ENCODE measurements at regions not wholly inside any gene's neighbourhood (a gene's known extent, or its start where the extent isn't known, plus 50 kb on each side); places are given as distances from the start of the nearest gene placed in this dataset.

DNA sequence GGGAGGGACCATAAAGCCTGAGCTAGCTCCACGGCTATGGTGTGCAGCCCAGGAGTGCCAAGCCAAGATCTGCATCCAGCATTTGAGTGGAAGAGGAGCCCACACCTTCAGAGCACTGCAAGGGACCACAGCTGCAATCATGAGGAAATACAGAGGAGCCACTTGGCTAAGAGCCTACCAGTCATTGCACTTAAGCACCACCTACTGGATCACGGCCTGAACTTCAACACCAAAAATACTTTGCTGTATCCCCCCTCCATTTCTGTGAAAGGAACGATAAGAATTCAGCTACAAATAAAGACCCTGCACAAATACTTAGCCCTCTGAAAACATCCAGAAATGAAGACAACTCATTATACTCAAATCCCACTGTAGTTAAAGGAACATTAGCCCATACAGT is 545.3 kb downstream of the TSN start:
- Mint-ChIP-seq H3K4me1 (no peaks in the 10 kb centered on the region), H3K27me3 (ENCODE audit: low read depth in 3 of 3) (no peaks in the 10 kb centered on the region), H3K36me3 (no peaks in the 10 kb centered on the region), H3K4me3 (no peak overlapping the region), H3K27ac (no peak overlapping the region), H3K9me3 (peaks cover 9 to 27% (median 14%) of the 10 kb centered on the region in 7 donors)
- Histone ChIP-seq H3K4me2 (replicated peaks; ENCODE audit: extremely low read depth, low read length, poor library complexity, severe bottlenecking) (no peak overlapping the region), H4K20me1 (ENCODE audit: insufficient read depth, low read length) (no peaks in the 10 kb centered on the region), H2AFZ (ENCODE audit: insufficient read depth, low read depth, low read length, poor library complexity, severe bottlenecking) (no peak overlapping the region), H3K4me3 (replicated peaks in 1 of 3; ENCODE audit: low read depth in 2 of 3, low read length in 3 of 3) (no peak overlapping the region), H3K27ac (ENCODE audit: low read depth in 1 of 2, low read length in 2 of 2) (no peak overlapping the region), H3K9me3 (replicated peaks in 1 of 2; ENCODE audit: control insufficient read depth in 1 of 2, insufficient read depth in 1 of 2, low read length in 2 of 2) (peaks cover 7 to 11% of the 10 kb centered on the region in 2 donors), H3K36me3 (replicated peaks in 1 of 2; ENCODE audit: control insufficient read depth in 1 of 2, insufficient read depth in 2 of 2, low read length in 2 of 2) (no peaks in the 10 kb centered on the region), H3K27me3 (ENCODE audit: control insufficient read depth in 2 of 2, insufficient read depth in 2 of 2, low read length in 2 of 2) (no peaks in the 10 kb centered on the region), H3K4me1 (ENCODE audit: control insufficient read depth in 1 of 2, insufficient read depth in 2 of 2, low read length in 2 of 2) (no peaks in the 10 kb centered on the region), H3K9ac (ENCODE audit: insufficient read depth, low read length, poor library complexity, severe bottlenecking) (no peak overlapping the region), H3K79me2 (ENCODE audit: insufficient read depth, low read length) (no peaks in the 10 kb centered on the region)
- 72% methylated on average over 2 of the region's 3 CpGs for WGBS (ENCODE audit: insufficient coverage)
- intact Hi-C loops (cut with micrococcal nuclease) = no loop called here
- no peak for DNase-seq
- TF ChIP-seq, protein P1, sequence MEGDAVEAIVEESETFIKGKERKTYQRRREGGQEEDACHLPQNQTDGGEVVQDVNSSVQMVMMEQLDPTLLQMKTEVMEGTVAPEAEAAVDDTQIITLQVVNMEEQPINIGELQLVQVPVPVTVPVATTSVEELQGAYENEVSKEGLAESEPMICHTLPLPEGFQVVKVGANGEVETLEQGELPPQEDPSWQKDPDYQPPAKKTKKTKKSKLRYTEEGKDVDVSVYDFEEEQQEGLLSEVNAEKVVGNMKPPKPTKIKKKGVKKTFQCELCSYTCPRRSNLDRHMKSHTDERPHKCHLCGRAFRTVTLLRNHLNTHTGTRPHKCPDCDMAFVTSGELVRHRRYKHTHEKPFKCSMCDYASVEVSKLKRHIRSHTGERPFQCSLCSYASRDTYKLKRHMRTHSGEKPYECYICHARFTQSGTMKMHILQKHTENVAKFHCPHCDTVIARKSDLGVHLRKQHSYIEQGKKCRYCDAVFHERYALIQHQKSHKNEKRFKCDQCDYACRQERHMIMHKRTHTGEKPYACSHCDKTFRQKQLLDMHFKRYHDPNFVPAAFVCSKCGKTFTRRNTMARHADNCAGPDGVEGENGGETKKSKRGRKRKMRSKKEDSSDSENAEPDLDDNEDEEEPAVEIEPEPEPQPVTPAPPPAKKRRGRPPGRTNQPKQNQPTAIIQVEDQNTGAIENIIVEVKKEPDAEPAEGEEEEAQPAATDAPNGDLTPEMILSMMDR (IDR thresholded peaks at IDR 0.05) = no peak

DNA sequence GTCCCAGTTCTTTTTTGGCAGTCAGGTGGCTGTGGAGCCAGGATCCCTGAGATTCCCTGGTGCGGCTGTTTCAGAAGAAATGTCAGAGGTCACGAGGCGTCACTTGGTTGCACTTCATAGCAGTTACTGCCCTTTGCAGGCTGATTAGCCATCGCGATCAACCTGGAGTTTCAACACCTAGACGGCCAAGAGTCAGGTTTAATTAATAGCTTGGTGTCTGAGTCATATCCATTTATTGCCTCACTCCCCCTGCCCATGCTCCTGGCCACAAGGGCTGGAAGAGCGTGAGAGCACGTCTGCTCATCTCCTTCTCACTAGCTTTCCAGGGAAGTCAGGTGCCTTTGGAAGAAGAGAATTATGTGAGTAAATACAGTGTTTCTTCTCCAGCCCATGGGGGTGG is 552.3 kb downstream of the TSN start:
- peaks cover 0 to 2% (median 0%) of the 10 kb centered on the region in 3 donors for H3K27me3 Mint-ChIP-seq (ENCODE audit: low read depth in 3 of 3)
- H3K4me1 Mint-ChIP-seq = no peaks in the 10 kb centered on the region
- H3K9ac ChIP-seq (ENCODE audit: insufficient read depth, low read length, poor library complexity, severe bottlenecking) = no peak overlapping the region
- no peaks in the 10 kb centered on the region for H3K36me3 ChIP-seq (replicated peaks in 1 of 2; ENCODE audit: control insufficient read depth in 1 of 2, insufficient read depth in 2 of 2, low read length in 2 of 2)
- H3K4me1 ChIP-seq (ENCODE audit: control insufficient read depth in 1 of 2, insufficient read depth in 2 of 2, low read length in 2 of 2) = no peaks in the 10 kb centered on the region
- H3K27ac ChIP-seq (ENCODE audit: low read depth in 1 of 2, low read length in 2 of 2) = no peak overlapping the region
- TF ChIP-seq, protein P1 (IDR thresholded peaks at IDR 0.05) = no peak
- no peak overlapping the region for H2AFZ ChIP-seq (ENCODE audit: insufficient read depth, low read depth, low read length, poor library complexity, severe bottlenecking)
- no peak for DNase-seq
- intact Hi-C loops (cut with micrococcal nuclease) = no loop called here
- H3K9me3 Mint-ChIP-seq = peaks cover 0 to 11% (median 3%) of the 10 kb centered on the region in 7 donors
- H3K36me3 Mint-ChIP-seq = no peaks in the 10 kb centered on the region
- H3K79me2 ChIP-seq (ENCODE audit: insufficient read depth, low read length) = no peaks in the 10 kb centered on the region
- no peak overlapping the region for H3K27ac Mint-ChIP-seq
- H4K20me1 ChIP-seq (ENCODE audit: insufficient read depth, low read length) = no peaks in the 10 kb centered on the region
- no peak overlapping the region for H3K4me2 ChIP-seq (replicated peaks; ENCODE audit: extremely low read depth, low read length, poor library complexity, severe bottlenecking)
- H3K9me3 ChIP-seq (replicated peaks in 1 of 2; ENCODE audit: control insufficient read depth in 1 of 2, insufficient read depth in 1 of 2, low read length in 2 of 2) = no peaks in the 10 kb centered on the region
- H3K4me3 Mint-ChIP-seq = no peak overlapping the region
- no peaks in the 10 kb centered on the region for H3K27me3 ChIP-seq (ENCODE audit: control insufficient read depth in 2 of 2, insufficient read depth in 2 of 2, low read length in 2 of 2)
- no peak overlapping the region for H3K4me3 ChIP-seq (replicated peaks in 1 of 3; ENCODE audit: low read depth in 2 of 3, low read length in 3 of 3)
- 81% methylated on average over 3 of the region's 8 CpGs for whole genome bisulfite sequencing (ENCODE audit: insufficient coverage)
